WI38 (cell line): ENCODE measurements at regions not wholly inside any gene's neighbourhood (a gene's known extent, or its start where the extent isn't known, plus 50 kb on each side); places are given as distances from the start of the nearest gene placed in this dataset.

Source experiments
- H3K4me3 ChIP-seq: 2 replicates; pipeline ENCODE4 v1.5.1; 2011; ENCODE audit warnings: low read depth, mild to moderate bottlenecking, control low read depth, low read length
- TF ChIP-seq, protein P1 (sequence below): IDR thresholded peaks from 2 replicates; pipeline ENCODE4 v1.5.1; 2012; ENCODE audit warnings: low read depth, mild to moderate bottlenecking, control low read depth, low read length

DNA sequence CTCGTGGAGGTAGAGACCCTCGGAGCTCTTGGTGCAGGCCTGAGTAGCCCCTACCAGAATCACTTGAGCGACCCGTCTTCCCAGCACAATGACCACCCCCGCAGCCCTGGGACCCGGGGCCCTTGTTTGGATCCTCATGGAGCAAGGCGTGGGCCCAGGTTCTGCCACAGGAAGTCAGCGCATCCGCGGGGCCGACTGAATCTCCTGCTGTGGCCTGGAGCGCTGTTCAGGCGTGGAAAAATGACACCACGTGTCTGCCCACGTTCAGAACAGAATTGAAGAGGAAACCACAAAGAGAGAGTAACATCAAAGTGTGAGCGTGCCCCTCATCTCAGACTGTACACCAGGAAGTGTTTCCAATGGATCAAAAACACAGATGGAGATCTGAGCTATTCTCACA, 1479.2 kb downstream of the TBC1D22A start:
- TF ChIP-seq, protein P1, sequence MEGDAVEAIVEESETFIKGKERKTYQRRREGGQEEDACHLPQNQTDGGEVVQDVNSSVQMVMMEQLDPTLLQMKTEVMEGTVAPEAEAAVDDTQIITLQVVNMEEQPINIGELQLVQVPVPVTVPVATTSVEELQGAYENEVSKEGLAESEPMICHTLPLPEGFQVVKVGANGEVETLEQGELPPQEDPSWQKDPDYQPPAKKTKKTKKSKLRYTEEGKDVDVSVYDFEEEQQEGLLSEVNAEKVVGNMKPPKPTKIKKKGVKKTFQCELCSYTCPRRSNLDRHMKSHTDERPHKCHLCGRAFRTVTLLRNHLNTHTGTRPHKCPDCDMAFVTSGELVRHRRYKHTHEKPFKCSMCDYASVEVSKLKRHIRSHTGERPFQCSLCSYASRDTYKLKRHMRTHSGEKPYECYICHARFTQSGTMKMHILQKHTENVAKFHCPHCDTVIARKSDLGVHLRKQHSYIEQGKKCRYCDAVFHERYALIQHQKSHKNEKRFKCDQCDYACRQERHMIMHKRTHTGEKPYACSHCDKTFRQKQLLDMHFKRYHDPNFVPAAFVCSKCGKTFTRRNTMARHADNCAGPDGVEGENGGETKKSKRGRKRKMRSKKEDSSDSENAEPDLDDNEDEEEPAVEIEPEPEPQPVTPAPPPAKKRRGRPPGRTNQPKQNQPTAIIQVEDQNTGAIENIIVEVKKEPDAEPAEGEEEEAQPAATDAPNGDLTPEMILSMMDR: no peak
- H3K4me3 ChIP-seq: no peak overlapping the region

DNA sequence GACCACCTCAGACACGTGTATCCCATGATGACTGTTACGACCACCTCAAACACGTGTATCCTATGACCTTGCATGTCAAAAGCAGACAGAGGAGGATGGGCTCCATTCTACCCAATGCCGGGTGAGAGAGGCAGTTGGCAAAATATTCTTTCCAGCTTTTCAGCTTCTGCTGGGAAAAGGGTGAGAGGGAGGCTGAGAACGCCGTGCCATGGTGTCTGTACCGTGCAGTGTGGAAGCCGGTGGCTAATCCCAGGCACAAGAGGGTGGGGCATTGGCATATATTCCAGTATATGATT, 1478.4 kb downstream of the TBC1D22A start:
- TF ChIP-seq, protein P1: no peak
- H3K4me3 ChIP-seq: no peak overlapping the region

DNA sequence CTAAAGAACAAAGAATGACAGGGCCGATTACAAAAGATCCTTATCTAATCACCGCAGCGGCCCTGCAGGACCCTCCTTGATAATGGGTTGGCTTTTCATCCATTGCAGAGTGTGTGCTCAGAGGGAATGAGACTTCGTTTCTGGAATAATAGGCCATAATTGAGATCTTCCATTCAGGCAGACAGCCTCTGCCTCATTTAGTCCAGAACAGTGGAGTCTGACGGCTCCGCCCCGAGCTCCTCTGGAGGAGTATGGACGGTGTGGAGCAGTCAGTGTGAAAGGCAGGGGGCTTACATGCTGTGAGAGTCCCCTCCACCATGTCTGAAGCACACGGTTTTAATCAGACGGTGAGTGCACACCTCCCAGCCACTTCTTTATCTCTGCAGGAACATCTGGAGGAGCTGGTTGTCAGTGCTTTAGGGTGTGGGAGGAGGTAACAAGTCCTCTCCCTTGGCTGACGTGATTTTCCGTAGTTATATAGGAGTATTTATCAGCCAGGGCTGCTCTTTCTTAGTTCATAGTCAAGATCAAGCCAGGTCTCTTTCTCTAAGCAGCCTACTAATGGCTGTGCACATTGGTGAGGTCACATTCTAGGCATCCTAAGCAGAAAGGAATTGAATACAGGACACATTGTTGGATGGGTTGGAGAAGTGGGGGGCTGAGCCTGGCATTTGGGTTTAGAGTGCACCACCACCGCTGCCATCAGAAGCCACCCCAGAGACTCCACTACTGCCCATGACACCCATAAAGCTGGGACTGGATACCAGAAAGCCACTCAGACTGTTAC, 1477.9 kb downstream of the TBC1D22A start:
- TF ChIP-seq, protein P1: no peak
- H3K4me3 ChIP-seq: no peak overlapping the region

DNA sequence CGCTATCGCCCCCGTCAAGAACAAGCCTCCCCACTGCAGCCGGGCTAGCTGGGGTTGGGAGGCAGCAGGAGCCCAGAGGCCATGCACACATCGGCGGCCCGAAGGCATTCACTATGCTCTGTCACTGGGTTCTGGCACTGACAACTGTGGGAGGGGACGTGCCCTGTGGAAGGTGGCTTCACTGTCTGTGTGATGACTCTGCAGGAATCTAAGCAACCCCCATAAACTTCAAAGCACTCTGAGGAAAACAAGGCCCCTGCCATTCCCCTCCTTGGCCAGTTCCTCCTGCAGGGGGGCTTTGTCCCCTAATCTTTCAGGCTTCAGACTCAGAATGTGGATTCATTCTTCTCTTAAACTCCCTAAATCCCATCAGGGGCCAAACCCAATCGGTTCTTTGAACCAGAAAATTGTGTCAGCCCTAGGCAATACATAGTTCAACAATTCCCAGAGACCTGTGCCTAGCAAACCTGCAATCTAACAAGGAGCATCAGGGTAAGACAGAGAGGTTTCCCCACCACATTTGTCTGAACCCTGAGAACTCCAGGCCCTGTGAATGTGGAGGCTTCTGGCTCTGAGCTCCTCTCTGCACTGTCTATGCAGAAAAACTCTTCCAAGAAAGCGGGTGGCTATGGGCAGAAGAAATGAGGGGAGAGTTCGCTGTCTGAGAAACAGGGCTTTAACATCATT, 1477.2 kb downstream of the TBC1D22A start:
- H3K4me3 ChIP-seq: no peak overlapping the region
- TF ChIP-seq, protein P1: no peak

DNA sequence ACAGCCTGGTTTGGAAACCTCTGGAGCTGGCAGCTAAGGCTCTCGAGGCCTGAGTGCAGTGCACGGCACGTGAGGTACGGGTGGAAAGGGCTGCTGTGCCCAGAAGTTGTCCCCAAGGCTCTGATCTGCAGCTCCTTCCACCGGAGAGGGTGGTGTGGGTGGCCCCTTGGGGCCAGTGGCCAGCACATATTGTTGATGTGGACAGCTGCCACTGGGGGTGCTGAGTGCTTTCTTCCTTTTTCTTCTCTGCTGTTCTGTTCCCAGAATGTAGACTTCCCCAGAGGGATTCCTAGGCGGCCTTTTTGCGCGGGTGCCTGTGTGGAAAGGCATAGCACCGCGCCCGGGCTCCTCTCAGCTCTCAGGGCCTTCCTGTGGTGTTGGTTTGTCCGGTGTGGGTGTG, 1476.5 kb downstream of the TBC1D22A start:
- H3K4me3 ChIP-seq: no peak overlapping the region
- TF ChIP-seq, protein P1: no peak

DNA sequence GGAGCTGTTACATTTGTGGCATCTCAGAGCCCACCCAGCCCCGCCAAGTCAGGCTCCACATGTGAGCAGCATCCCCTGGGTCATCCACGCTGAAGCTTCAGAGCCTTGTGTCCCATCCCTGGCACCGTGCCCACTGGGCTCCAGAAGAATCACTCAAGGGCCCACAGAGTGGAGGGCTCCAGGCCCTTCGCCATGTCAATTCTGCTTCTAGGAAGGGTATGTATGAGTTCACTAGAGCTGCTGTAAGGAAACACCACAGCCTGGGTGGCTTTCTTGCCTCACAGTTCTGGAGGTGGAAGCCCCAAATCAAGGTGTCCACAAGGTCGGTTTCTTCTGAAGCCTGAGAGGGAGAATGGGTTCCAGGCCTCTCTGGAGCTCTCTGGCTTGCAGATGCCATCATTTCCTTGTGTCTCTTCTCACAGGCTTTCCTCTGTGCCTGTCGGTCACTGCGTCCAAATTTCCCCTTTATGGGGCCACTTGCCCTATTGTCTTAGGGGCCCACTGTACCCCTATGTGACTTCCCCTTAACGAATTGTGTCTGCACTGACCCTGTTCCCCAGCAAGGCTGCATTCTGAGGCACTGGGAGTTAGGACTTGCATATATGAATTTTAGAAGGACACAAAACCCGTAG, 1476.0 kb downstream of the TBC1D22A start:
- TF ChIP-seq, protein P1: no peak

More for the DNA sequence above, 1476.0 kb downstream of the TBC1D22A start:
- H3K4me3 ChIP-seq: no peak overlapping the region
